HEK293 (cell line): ENCODE measurements at regions not wholly inside any gene's neighbourhood (a gene's known extent, or its start where the extent isn't known, plus 50 kb on each side); places are given as distances from the start of the nearest gene placed in this dataset.

Experiments
- ZNF274 ChIP-seq, 2 experiments: fragments of 200-500 bp in 1 of 2; fragments of 450-650 bp in 1 of 2; sonication (Bioruptor generic) in 1 of 2; formaldehyde crosslinking in 1 of 2; IDR thresholded peaks; 2 replicates each; pipeline versions ENCODE4 v1.5.1 to v1.6.1; 2014 to 2016; ENCODE audit warnings: borderline replicate concordance in 1 of 2, inconsistent platforms in 1 of 2, low read length in 1 of 2, missing biosample characterization in 1 of 2, missing genetic modification characterization in 1 of 2
- ZNF449 ChIP-seq: fragments of 450-650 bp; formaldehyde crosslinking; IDR thresholded peaks from 2 replicates; pipeline ENCODE4 v1.5.1; 2017; ENCODE audit warnings: missing biosample characterization, mild to moderate bottlenecking, missing genetic modification characterization, moderate library complexity
- ZNF555 ChIP-seq: fragments of 450-650 bp; formaldehyde crosslinking; conservative IDR thresholded peaks from 2 replicates; pipeline ENCODE4 v1.5.1; 2017; ENCODE audit warnings: missing biosample characterization, mild to moderate bottlenecking, missing genetic modification characterization, inconsistent platforms
- TF ChIP-seq, protein P1 (sequence below): fragments of 450-650 bp; formaldehyde crosslinking; IDR thresholded peaks from 2 replicates; pipeline ENCODE4 v1.5.1; 2016; ENCODE audit warnings: missing biosample characterization, missing genetic modification characterization

GRCh38 chr10:33588974-33589600, 254.6 kb upstream of the NRP1 start:
- TF ChIP-seq, protein P1, sequence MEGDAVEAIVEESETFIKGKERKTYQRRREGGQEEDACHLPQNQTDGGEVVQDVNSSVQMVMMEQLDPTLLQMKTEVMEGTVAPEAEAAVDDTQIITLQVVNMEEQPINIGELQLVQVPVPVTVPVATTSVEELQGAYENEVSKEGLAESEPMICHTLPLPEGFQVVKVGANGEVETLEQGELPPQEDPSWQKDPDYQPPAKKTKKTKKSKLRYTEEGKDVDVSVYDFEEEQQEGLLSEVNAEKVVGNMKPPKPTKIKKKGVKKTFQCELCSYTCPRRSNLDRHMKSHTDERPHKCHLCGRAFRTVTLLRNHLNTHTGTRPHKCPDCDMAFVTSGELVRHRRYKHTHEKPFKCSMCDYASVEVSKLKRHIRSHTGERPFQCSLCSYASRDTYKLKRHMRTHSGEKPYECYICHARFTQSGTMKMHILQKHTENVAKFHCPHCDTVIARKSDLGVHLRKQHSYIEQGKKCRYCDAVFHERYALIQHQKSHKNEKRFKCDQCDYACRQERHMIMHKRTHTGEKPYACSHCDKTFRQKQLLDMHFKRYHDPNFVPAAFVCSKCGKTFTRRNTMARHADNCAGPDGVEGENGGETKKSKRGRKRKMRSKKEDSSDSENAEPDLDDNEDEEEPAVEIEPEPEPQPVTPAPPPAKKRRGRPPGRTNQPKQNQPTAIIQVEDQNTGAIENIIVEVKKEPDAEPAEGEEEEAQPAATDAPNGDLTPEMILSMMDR (tag by site-specific recombination) = no peak
- TF ChIP-seq ZNF274 (IDR thresholded peaks at IDR 0.05; ENCODE audit: low read length) = no peak
- TF ChIP-seq ZNF274 (tag by site-specific recombination; IDR thresholded peaks at IDR 0.05; ENCODE audit: borderline replicate concordance) = no peak
- no peak for TF ChIP-seq ZNF449 (tag by site-specific recombination)
- TF ChIP-seq ZNF555 = no peak
